Astrocyte of the spinal cord (primary cell): ENCODE measurements at regions not wholly inside any gene's neighbourhood (a gene's known extent, or its start where the extent isn't known, plus 50 kb on each side); places are given as distances from the start of the nearest gene placed in this dataset.
A peak's percentile ranks its signal among the peaks of the same experiment; 100 is the strongest.

Experiments used
- DNase-seq: peaks from one replicate; pipeline ENCODE4 v3.0.0; 2011; ENCODE audit warnings: low read depth, low spot score
- H3K4me3 ChIP-seq: 2 replicates; pipeline ENCODE4 v1.5.1; 2011; ENCODE audit warnings: low read depth, mild to moderate bottlenecking, low read length, moderate library complexity
- CTCF ChIP-seq: IDR thresholded peaks from 2 replicates; pipeline ENCODE4 v1.5.1; 2012; ENCODE audit warnings: low read depth, mild to moderate bottlenecking, low read length, inconsistent platforms
- in situ Hi-C: cut with HindIII; loops from 2 replicates; pipeline ENCODE4 v1.10.0; 2017; ENCODE audit warnings: low sequenced_read_pairs

- in situ Hi-C loops = no loop called here
- no peak for DNase-seq
- H3K4me3 ChIP-seq = no peak overlapping the region
- TF ChIP-seq CTCF = no peak
These were observed 53.8 kb upstream of the GPR78 start for GRCh38 chr4:8526363-8526855.

GRCh38 chr4:8528713-8529112, 51.5 kb upstream of the GPR78 start:
- no peak overlapping the region for H3K4me3 ChIP-seq
- in situ Hi-C loops = no loop called here
- no peak for TF ChIP-seq CTCF
- peak; percentile 78 for DNase-seq
